SK-N-SH (cell line): ENCODE measurements at regions not wholly inside any gene's neighbourhood (a gene's known extent, or its start where the extent isn't known, plus 50 kb on each side); places are given as distances from the start of the nearest gene placed in this dataset.

Experiments used
- CTCF ChIA-PET: fragments of 300-600, 350-600 bp; formaldehyde crosslinking; extraction: SDS; loops from one replicate; lab custom pipeline; 2021; lab: Yijun Ruan, JAX
- POLR2A ChIA-PET: fragments of 350-600 bp; sonication (Branson Sonifier 250); formaldehyde crosslinking; extraction: SDS; loops from one replicate; lab custom pipeline; 2020; ENCODE audit warnings: antibody characterized with exemption, inconsistent platforms; lab: Yijun Ruan, JAX
- DNase-seq: peaks from one replicate; pipeline ENCODE4 v3.0.0; 2012
- H2AFZ ChIP-seq: fragments of 200-600 bp; sonication (generic); 2 replicates; pipeline ENCODE4 v1.8.1; 2016; ENCODE audit warnings: antibody characterized with exemption, mild to moderate bottlenecking, low read depth
- H3F3A ChIP-seq: fragments of 200-600 bp; sonication (generic); replicated peaks from 2 replicates; pipeline ENCODE3; 2016; ENCODE audit warnings: antibody characterized with exemption, mild to moderate bottlenecking; ENCODE audit not compliant: insufficient read depth
- H3K27ac ChIP-seq, 2 experiments: fragments of 200-500 bp in 1 of 2; fragments of 200-600 bp in 1 of 2; sonication (Bioruptor generic) in 1 of 2; sonication (generic), shearing (Covaris generic) in 1 of 2; 2 replicates each; pipeline versions ENCODE4 v1.5.1 to v1.6.1; 2014 to 2016; ENCODE audit warnings: low read depth in 2 of 2, inconsistent platforms in 1 of 2, low read length in 1 of 2, mild to moderate bottlenecking in 1 of 2, mixed read lengths in 1 of 2
- H3K27me3 ChIP-seq: fragments of 200-600 bp; sonication (generic), shearing (Covaris generic); 2 replicates; pipeline ENCODE4 v1.6.1; 2016; ENCODE audit warnings: mixed run types; ENCODE audit not compliant: insufficient read depth
- H3K36me3 ChIP-seq, 2 experiments: fragments of 200-500 bp in 1 of 2; fragments of 200-600 bp in 1 of 2; sonication (Bioruptor generic) in 1 of 2; sonication (generic) in 1 of 2; replicated peaks in 1 of 2; 2 replicates each; pipeline versions ENCODE3 to v1.5.1; 2014 to 2016; ENCODE audit warnings: low read length in 1 of 2, mild to moderate bottlenecking in 1 of 2; ENCODE audit not compliant: insufficient read depth in 2 of 2, control insufficient read depth in 1 of 2
- H3K4me1 ChIP-seq, 2 experiments: fragments of 200-500 bp in 1 of 2; fragments of 200-600 bp in 1 of 2; sonication (Bioruptor generic) in 1 of 2; sonication (generic), shearing (Covaris generic) in 1 of 2; 2 replicates each; pipeline versions ENCODE4 v1.5.1 to v1.6.1; 2014 to 2016; ENCODE audit warnings: low read depth in 1 of 2, low read length in 1 of 2, mixed run types in 1 of 2; ENCODE audit not compliant: insufficient read depth in 2 of 2, control insufficient read depth in 1 of 2
- H3K4me2 ChIP-seq: fragments of 200-600 bp; sonication (generic), shearing (Covaris generic); 2 replicates; pipeline ENCODE4 v1.6.1; 2017; ENCODE audit warnings: mixed run types
- H3K4me3 ChIP-seq, 2 experiments: fragments of 200-500 bp in 1 of 2; fragments of 200-600 bp in 1 of 2; sonication (Bioruptor generic) in 1 of 2; sonication (generic), shearing (Covaris generic) in 1 of 2; 2 replicates each; pipeline versions ENCODE4 v1.5.1 to v1.8.1; 2014 to 2016; ENCODE audit warnings: low read depth in 2 of 2, inconsistent platforms in 1 of 2, low read length in 1 of 2, mild to moderate bottlenecking in 1 of 2, mixed read lengths in 1 of 2, moderate library complexity in 1 of 2
- H3K79me2 ChIP-seq: fragments of 200-600 bp; sonication (generic); 2 replicates; pipeline ENCODE4 v1.8.1; 2017; ENCODE audit warnings: mild to moderate bottlenecking; ENCODE audit not compliant: insufficient read depth
- H3K9ac ChIP-seq: fragments of 200-600 bp; sonication (generic); 2 replicates; pipeline ENCODE4 v1.6.1; 2017; ENCODE audit warnings: mixed run types
- H3K9me2 ChIP-seq: fragments of 200-600 bp; sonication (generic); 2 replicates; pipeline ENCODE4 v1.6.1; 2017; ENCODE audit warnings: mixed run types
- H3K9me3 ChIP-seq: fragments of 200-600 bp; sonication (generic); 2 replicates; pipeline ENCODE4 v1.6.1; 2017; ENCODE audit warnings: mixed run types, mild to moderate bottlenecking, moderate library complexity
- H4K20me1 ChIP-seq: fragments of 200-600 bp; sonication (generic); 2 replicates; pipeline ENCODE4 v1.6.1; 2017; ENCODE audit warnings: mild to moderate bottlenecking, mixed run types; ENCODE audit not compliant: insufficient read depth
- EZH2phosphoT487 ChIP-seq: fragments of 200-600 bp; sonication (generic); IDR thresholded peaks from 2 replicates; pipeline ENCODE4 v1.6.1; 2017; ENCODE audit warnings: low read depth, mixed run types, mild to moderate bottlenecking, antibody characterized with exemption, moderate library complexity, borderline replicate concordance
- FOSL2 ChIP-seq: IDR thresholded peaks from 2 replicates; pipeline ENCODE4 v1.4.0; 2012; ENCODE audit warnings: low read depth, mild to moderate bottlenecking, moderate library complexity, borderline replicate concordance
- FOXM1 ChIP-seq: IDR thresholded peaks from 2 replicates; pipeline ENCODE4 v1.4.0; 2012; ENCODE audit warnings: low read depth, mild to moderate bottlenecking
- GABPA ChIP-seq: IDR thresholded peaks from 2 replicates; pipeline ENCODE4 v1.4.0; 2012; ENCODE audit warnings: low read depth, mild to moderate bottlenecking
- GATA2 ChIP-seq: sonication (generic); formaldehyde crosslinking; IDR thresholded peaks from 2 replicates; pipeline ENCODE4 v1.5.0; 2020; ENCODE audit warnings: mild to moderate bottlenecking, missing genetic modification reagents
- JUND ChIP-seq: IDR thresholded peaks from 2 replicates; pipeline ENCODE4 v1.4.0; 2012
- MXI1 ChIP-seq: IDR thresholded peaks from 2 replicates; pipeline ENCODE4 v1.6.1; 2012; ENCODE audit warnings: mild to moderate bottlenecking, low read depth, low read length, improper control_type of control experiment
- POLR2AphosphoS5 ChIP-seq: IDR thresholded peaks from 2 replicates; pipeline ENCODE4 v1.6.1; 2012; ENCODE audit warnings: low read depth, low read length
- RAD21 ChIP-seq: IDR thresholded peaks from 2 replicates; pipeline ENCODE4 v1.6.1; 2012; ENCODE audit warnings: mild to moderate bottlenecking, low read length
- RFX5 ChIP-seq: IDR thresholded peaks from 2 replicates; pipeline ENCODE4 v1.6.1; 2012; ENCODE audit warnings: mild to moderate bottlenecking, improper control_type of control experiment, low read length
- RXRA ChIP-seq: IDR thresholded peaks from 2 replicates; pipeline ENCODE4 v1.4.0; 2012; ENCODE audit warnings: low read depth, mild to moderate bottlenecking, borderline replicate concordance
- SMC3 ChIP-seq: IDR thresholded peaks from 2 replicates; pipeline ENCODE4 v1.6.1; 2012; ENCODE audit warnings: low read depth, low read length, improper control_type of control experiment
- TAF1 ChIP-seq: IDR thresholded peaks from 2 replicates; pipeline ENCODE4 v1.6.1; 2012; ENCODE audit warnings: low read depth, mild to moderate bottlenecking, low read length, moderate library complexity, borderline replicate concordance
- TCF12 ChIP-seq: IDR thresholded peaks from 2 replicates; pipeline ENCODE4 v1.4.0; 2012
- TEAD4 ChIP-seq: IDR thresholded peaks from 2 replicates; pipeline ENCODE4 v1.4.0; 2012; ENCODE audit warnings: mild to moderate bottlenecking, borderline replicate concordance; ENCODE audit not compliant: insufficient read depth
- USF2 ChIP-seq: fragments of 150-350 bp; IDR thresholded peaks from 2 replicates; pipeline ENCODE4 v1.6.1; 2017; ENCODE audit warnings: antibody characterized with exemption, low read length, low read depth, borderline replicate concordance
- YY1 ChIP-seq: IDR thresholded peaks from 2 replicates; pipeline ENCODE4 v1.4.0; 2012; ENCODE audit warnings: low read depth, mild to moderate bottlenecking
- WGBS: methylation state at CpG from one replicate; pipeline ENCODE4 v1.1.6; 2017; ENCODE audit warnings: low lambda C conversion rate; 5-methylcytosine and 5-hydroxymethylcytosine counted together
- TF ChIP-seq, protein P1 (sequence below): IDR thresholded peaks from 2 replicates; pipeline ENCODE4 v1.4.0; 2012; ENCODE audit warnings: low read depth, borderline replicate concordance
- TF ChIP-seq, protein P2 (sequence below): IDR thresholded peaks from 2 replicates; pipeline ENCODE4; 2012
- TF ChIP-seq, protein P3 (sequence below): fragments of 200-600 bp; sonication (generic); IDR thresholded peaks from 2 replicates; pipeline ENCODE4 v1.6.1; 2017; ENCODE audit warnings: antibody characterized with exemption, mild to moderate bottlenecking, moderate library complexity
- TF ChIP-seq, protein P4 (sequence below): IDR thresholded peaks from 2 replicates; pipeline ENCODE4 v1.4.0; 2012; ENCODE audit warnings: low read depth

- TF ChIP-seq TCF12: no peak
- TF ChIP-seq GATA2 (CRISPR knock-in tag): no peak
- TF ChIP-seq, protein P1, sequence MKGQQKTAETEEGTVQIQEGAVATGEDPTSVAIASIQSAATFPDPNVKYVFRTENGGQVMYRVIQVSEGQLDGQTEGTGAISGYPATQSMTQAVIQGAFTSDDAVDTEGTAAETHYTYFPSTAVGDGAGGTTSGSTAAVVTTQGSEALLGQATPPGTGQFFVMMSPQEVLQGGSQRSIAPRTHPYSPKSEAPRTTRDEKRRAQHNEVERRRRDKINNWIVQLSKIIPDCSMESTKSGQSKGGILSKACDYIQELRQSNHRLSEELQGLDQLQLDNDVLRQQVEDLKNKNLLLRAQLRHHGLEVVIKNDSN: no peak
Measured at GRCh38 chr5:116799401-116799800, 224.8 kb upstream of the SEMA6A start (continued).

- no peak for DNase-seq
- no peaks in the 10 kb centered on the region for H3K79me2 ChIP-seq
- H3K27me3 ChIP-seq: no peaks in the 10 kb centered on the region
- ChIA-PET POLR2A (no interaction called here), CTCF (no interaction called here)
- no peaks in the 10 kb centered on the region for H3F3A ChIP-seq
- no peak overlapping the region for H3K27ac ChIP-seq
- no peak overlapping the region for H3K4me2 ChIP-seq
- no peaks in the 10 kb centered on the region for H3K9me3 ChIP-seq
- H2AFZ ChIP-seq: no peak overlapping the region
- TF ChIP-seq GATA2 (CRISPR knock-in tag): no peak
- no peak for TF ChIP-seq TEAD4
- TF ChIP-seq EZH2phosphoT487: no peak
- no peak for TF ChIP-seq RAD21
- no peak for TF ChIP-seq FOSL2
- TF ChIP-seq JUND: no peak
- no peak for TF ChIP-seq MXI1
- TF ChIP-seq, protein P2, sequence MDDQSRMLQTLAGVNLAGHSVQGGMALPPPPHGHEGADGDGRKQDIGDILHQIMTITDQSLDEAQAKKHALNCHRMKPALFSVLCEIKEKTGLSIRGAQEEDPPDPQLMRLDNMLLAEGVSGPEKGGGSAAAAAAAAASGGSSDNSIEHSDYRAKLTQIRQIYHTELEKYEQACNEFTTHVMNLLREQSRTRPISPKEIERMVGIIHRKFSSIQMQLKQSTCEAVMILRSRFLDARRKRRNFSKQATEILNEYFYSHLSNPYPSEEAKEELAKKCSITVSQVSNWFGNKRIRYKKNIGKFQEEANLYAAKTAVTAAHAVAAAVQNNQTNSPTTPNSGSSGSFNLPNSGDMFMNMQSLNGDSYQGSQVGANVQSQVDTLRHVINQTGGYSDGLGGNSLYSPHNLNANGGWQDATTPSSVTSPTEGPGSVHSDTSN: no peak
- TF ChIP-seq TAF1: no peak
- no peak for TF ChIP-seq GABPA
- TF ChIP-seq FOXM1: no peak
- no peak for TF ChIP-seq YY1
- TF ChIP-seq POLR2AphosphoS5: no peak
- TF ChIP-seq, protein P3, sequence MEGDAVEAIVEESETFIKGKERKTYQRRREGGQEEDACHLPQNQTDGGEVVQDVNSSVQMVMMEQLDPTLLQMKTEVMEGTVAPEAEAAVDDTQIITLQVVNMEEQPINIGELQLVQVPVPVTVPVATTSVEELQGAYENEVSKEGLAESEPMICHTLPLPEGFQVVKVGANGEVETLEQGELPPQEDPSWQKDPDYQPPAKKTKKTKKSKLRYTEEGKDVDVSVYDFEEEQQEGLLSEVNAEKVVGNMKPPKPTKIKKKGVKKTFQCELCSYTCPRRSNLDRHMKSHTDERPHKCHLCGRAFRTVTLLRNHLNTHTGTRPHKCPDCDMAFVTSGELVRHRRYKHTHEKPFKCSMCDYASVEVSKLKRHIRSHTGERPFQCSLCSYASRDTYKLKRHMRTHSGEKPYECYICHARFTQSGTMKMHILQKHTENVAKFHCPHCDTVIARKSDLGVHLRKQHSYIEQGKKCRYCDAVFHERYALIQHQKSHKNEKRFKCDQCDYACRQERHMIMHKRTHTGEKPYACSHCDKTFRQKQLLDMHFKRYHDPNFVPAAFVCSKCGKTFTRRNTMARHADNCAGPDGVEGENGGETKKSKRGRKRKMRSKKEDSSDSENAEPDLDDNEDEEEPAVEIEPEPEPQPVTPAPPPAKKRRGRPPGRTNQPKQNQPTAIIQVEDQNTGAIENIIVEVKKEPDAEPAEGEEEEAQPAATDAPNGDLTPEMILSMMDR: no peak
- TF ChIP-seq, protein P4, sequence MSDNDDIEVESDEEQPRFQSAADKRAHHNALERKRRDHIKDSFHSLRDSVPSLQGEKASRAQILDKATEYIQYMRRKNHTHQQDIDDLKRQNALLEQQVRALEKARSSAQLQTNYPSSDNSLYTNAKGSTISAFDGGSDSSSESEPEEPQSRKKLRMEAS: no peak
- no peak for TF ChIP-seq RFX5
- no peak for TF ChIP-seq USF2
- no peak for TF ChIP-seq SMC3
- no peak for TF ChIP-seq RXRA
- TF ChIP-seq, all 33 proteins: peak for 0
- WGBS: 47% methylated on average over 2 of the region's 2 CpGs
- no peaks in the 10 kb centered on the region for H3K36me3 ChIP-seq
- no peaks in the 10 kb centered on the region for H3K4me1 ChIP-seq
- no peak overlapping the region for H3K4me3 ChIP-seq
- no peak overlapping the region for H3K9ac ChIP-seq
- H3K9me2 ChIP-seq: no peaks in the 10 kb centered on the region
- H4K20me1 ChIP-seq: no peaks in the 10 kb centered on the region
Measured at GRCh38 chr5:116795189-116795588, 220.6 kb upstream of the SEMA6A start.
